Psoas muscle (tissue), 7 donors: ENCODE measurements at regions not wholly inside any gene's neighbourhood (a gene's known extent, or its start where the extent isn't known, plus 50 kb on each side); places are given as distances from the start of the nearest gene placed in this dataset.
A peak's percentile ranks its signal among the peaks of the same experiment; 100 is the strongest.

Experiments
- ATAC-seq, 4 donors: fragments of 200-7000 bp; cut with Tn5 transposase; one replicate each; pipeline ENCODE4 v1.9.1; 2020; ENCODE audit warnings: moderate library complexity in 3 of 4, mild to moderate bottlenecking in 2 of 4
- DNase-seq, 2 donors: peaks; one replicate each; pipeline ENCODE4 v3.0.0-alpha.2; 2020
- H3K27ac ChIP-seq: fragments of 200-600 bp; one replicate; pipeline ENCODE4 v1.8.0; 2022
- H3K27me3 ChIP-seq, 3 donors: fragments of 200-600 bp in 1 of 3; one replicate each; pipeline versions ENCODE4 v1.6.1 to v1.8.0; 2013 to 2022; ENCODE audit warnings: low read length in 2 of 3, mild to moderate bottlenecking in 2 of 3, moderate library complexity in 1 of 3; ENCODE audit not compliant: insufficient read depth in 3 of 3
- H3K36me3 ChIP-seq, 2 donors: fragments of 200-600 bp in 1 of 2; one replicate each; pipeline versions ENCODE4 v1.6.1 to v1.8.0; 2013 to 2022; ENCODE audit warnings: low read depth in 1 of 2, mild to moderate bottlenecking in 1 of 2, moderate library complexity in 1 of 2; ENCODE audit not compliant: insufficient read depth in 1 of 2
- H3K4me1 ChIP-seq: fragments of 200-600 bp; one replicate; pipeline ENCODE4 v1.8.0; 2022
- H3K4me3 ChIP-seq: fragments of 200-600 bp; one replicate; pipeline ENCODE4 v1.8.0; 2022; ENCODE audit warnings: mild to moderate bottlenecking
- H3K9me3 ChIP-seq: fragments of 200-600 bp; one replicate; pipeline ENCODE4 v1.8.0; 2022
- CTCF ChIP-seq: fragments of 200-600 bp; IDR thresholded peaks from one replicate; pipeline ENCODE4 v1.8.0; 2022; ENCODE audit warnings: antibody characterized with exemption
- WGBS, 3 donors: extraction: QIAGEN DNeasy Blood & Tissue Kit; methylation state at CpG; one replicate each; pipeline versions ENCODE4 v1.1.6 to v1.1.7; 2013; 5-methylcytosine and 5-hydroxymethylcytosine counted together
- intact Hi-C, 2 donors: fragments of 100-400 bp; cut with DNase I; formaldehyde crosslinking; loops; one replicate each; pipeline versions ENCODE4 v1.11.0 to v1.14.2; 2022
- donor health status: healthy with polysubstance abuse.
- donor health status: DM: no; HTN: no; CAD: no; lungs with moderate emphysema.
- donor health status: Bipolar disorder and iron deficiency.
- donor health status: healthy.
- donor health status: DM: yes; HTN: yes; CAD: no.
- donor health status: DM: no; HTN: no; CAD: no.
- donor health status: DM: yes; HTN: yes; CAD: no.

GRCh38 chr6:169371344-169372127, 117.9 kb upstream of the THBS2 start:
- Histone ChIP-seq H3K27ac (no peak overlapping the region), H3K36me3 (no peaks in the 10 kb centered on the region), H3K9me3 (no peaks in the 10 kb centered on the region), H3K27me3 (peaks cover 0 to 12% (median 0%) of the 10 kb centered on the region in 3 donors), H3K4me1 (no peaks in the 10 kb centered on the region), H3K4me3 (no peak overlapping the region)
- ATAC-seq (peak in 2 of 4 donors; percentile 33 to 42), DNase-seq (no peak)
- WGBS, 3 donors: 40 to 50% (median 42%) methylated on average over 12 of the region's 12 CpGs
- intact Hi-C loops: no loop called here
- no peak for TF ChIP-seq CTCF

- Histone ChIP-seq H3K27ac (no peak overlapping the region), H3K4me3 (no peak overlapping the region), H3K36me3 (no peaks in the 10 kb centered on the region), H3K27me3 (peaks cover 0 to 5% (median 0%) of the 10 kb centered on the region in 3 donors), H3K4me1 (no peaks in the 10 kb centered on the region), H3K9me3 (no peaks in the 10 kb centered on the region)
- DNase-seq: no peak
- WGBS, 3 donors: 40 to 61% (median 46%) methylated on average over 8 of the region's 8 CpGs
- no peak for ATAC-seq
- TF ChIP-seq CTCF: no peak
- intact Hi-C loops: no loop called here
These were observed 117.2 kb upstream of the THBS2 start for GRCh38 chr6:169370666-169371343.

GRCh38 chr6:169370054-169370453, 116.4 kb upstream of the THBS2 start:
- H3K9me3 ChIP-seq: no peaks in the 10 kb centered on the region
- 62 to 65% (median 63%) methylated on average over 10 of the region's 10 CpGs for WGBS, 3 donors
- ATAC-seq (no peak), DNase-seq (peak in 1 of 2 donors; percentile 30)
- no peaks in the 10 kb centered on the region for H3K36me3 ChIP-seq
- H3K27me3 ChIP-seq: no peaks in the 10 kb centered on the region
- intact Hi-C loops: no loop called here
- TF ChIP-seq CTCF: no peak
- H3K4me3 ChIP-seq: no peak overlapping the region
- H3K4me1 ChIP-seq: no peaks in the 10 kb centered on the region
- H3K27ac ChIP-seq: no peak overlapping the region

GRCh38 chr6:169368200-169368599, 114.6 kb upstream of the THBS2 start:
- Histone ChIP-seq H3K4me1 (no peaks in the 10 kb centered on the region), H3K27ac (no peak overlapping the region), H3K36me3 (no peaks in the 10 kb centered on the region), H3K4me3 (no peak overlapping the region), H3K9me3 (no peaks in the 10 kb centered on the region), H3K27me3 (no peaks in the 10 kb centered on the region)
- no peak for TF ChIP-seq CTCF
- DNase-seq (no peak), ATAC-seq (no peak)
- 84 to 91% (median 88%) methylated on average over 11 of the region's 11 CpGs for WGBS, 3 donors
- intact Hi-C loops: no loop called here
